Lung (tissue), 11 donors: ENCODE measurements at regions not wholly inside any gene's neighbourhood (a gene's known extent, or its start where the extent isn't known, plus 50 kb on each side); places are given as distances from the start of the nearest gene placed in this dataset.
A peak's percentile ranks its signal among the peaks of the same experiment; 100 is the strongest.

ENCODE experiments used
- ATAC-seq: fragments of 200-7000 bp; cut with Tn5 transposase; one replicate; pipeline ENCODE4 v1.9.1; 2020; ENCODE audit warnings: moderate number of reproducible peaks; ENCODE audit not compliant: insufficient read depth, low FRiP score
- DNase-seq, 3 donors: peaks; one replicate each; pipeline ENCODE4 v3.0.0-alpha.2; 2013 to 2017
- H3K27ac ChIP-seq, 2 donors: one replicate each; pipeline ENCODE4 v1.5.1; 2013; ENCODE audit warnings: mild to moderate bottlenecking in 2 of 2, moderate library complexity in 2 of 2, control low read depth in 1 of 2, inconsistent platforms in 1 of 2, low read depth in 1 of 2, low read length in 1 of 2
- H3K27me3 ChIP-seq, 3 donors: one replicate each; pipeline ENCODE4 v1.5.1; 2013; ENCODE audit warnings: low read length in 2 of 3; ENCODE audit not compliant: control insufficient read depth in 3 of 3, insufficient read depth in 3 of 3
- H3K36me3 ChIP-seq, 4 donors: one replicate each; pipeline ENCODE4 v1.5.1; 2013; ENCODE audit warnings: low read length in 4 of 4, mild to moderate bottlenecking in 1 of 4, moderate library complexity in 1 of 4; ENCODE audit not compliant: control insufficient read depth in 4 of 4, insufficient read depth in 4 of 4
- H3K4me1 ChIP-seq, 5 donors: one replicate each; pipeline ENCODE4 v1.5.1; 2013; ENCODE audit warnings: low read length in 5 of 5, mild to moderate bottlenecking in 2 of 5, moderate library complexity in 1 of 5; ENCODE audit not compliant: control insufficient read depth in 5 of 5, insufficient read depth in 5 of 5
- H3K4me3 ChIP-seq: one replicate; pipeline ENCODE4 v1.5.1; 2013; ENCODE audit warnings: mild to moderate bottlenecking, control low read depth, moderate library complexity
- H3K9ac ChIP-seq, 2 donors: one replicate each; pipeline ENCODE4 v1.5.1; 2013; ENCODE audit warnings: low read length in 2 of 2, control low read depth in 1 of 2; ENCODE audit not compliant: insufficient read depth in 1 of 2
- H3K9me3 ChIP-seq, 4 donors: one replicate each; pipeline ENCODE4 v1.5.1; 2013; ENCODE audit warnings: low read length in 3 of 4, mild to moderate bottlenecking in 1 of 4, moderate library complexity in 1 of 4; ENCODE audit not compliant: control insufficient read depth in 4 of 4, insufficient read depth in 3 of 4
- CTCF ChIP-seq: IDR thresholded peaks from 2 replicates; pipeline ENCODE4 v1.5.1; 2012; ENCODE audit warnings: mild to moderate bottlenecking; ENCODE audit errors: control extremely low read depth, extremely low read depth
- WGBS, 2 donors: extraction: QIAGEN DNeasy Blood & Tissue Kit; methylation state at CpG; one replicate each; pipeline ENCODE4 v1.1.7; 2013; 5-methylcytosine and 5-hydroxymethylcytosine counted together
- donor health status: control.
- donor health status: control.
- donor health status: Bipolar disorder and iron deficiency.
- donor health status: healthy.
- donor health status: DM: yes; HTN: yes; CAD: no.

GRCh38 chr13:99053636-99054233 lies 75.9 kb upstream of the DOCK9 start:
- no peaks in the 10 kb centered on the region for H3K36me3 ChIP-seq
- no peaks in the 10 kb centered on the region for H3K9me3 ChIP-seq
- peaks cover 0 to 17% (median 0%) of the 10 kb centered on the region in 5 donors for H3K4me1 ChIP-seq
- DNase-seq = peak in 1 of 3 donors; percentile 29
- no peak overlapping the region for H3K4me3 ChIP-seq
- H3K27me3 ChIP-seq = no peaks in the 10 kb centered on the region
- no peak for ATAC-seq
- WGBS, 2 donors = 52 to 55% methylated on average over 5 of the region's 5 CpGs
- H3K9ac ChIP-seq = no peak overlapping the region
- H3K27ac ChIP-seq = peak overlapping the region in 1 of 2 donors; percentile 33
- no peak for TF ChIP-seq CTCF

- 26 to 51% methylated on average over 10 of the region's 10 CpGs for WGBS, 2 donors
- no peaks in the 10 kb centered on the region for H3K9me3 ChIP-seq
- H3K27ac ChIP-seq = no peak overlapping the region
- H3K4me1 ChIP-seq = peaks cover 0 to 20% (median 0%) of the 10 kb centered on the region in 5 donors
- H3K4me3 ChIP-seq = no peak overlapping the region
- no peaks in the 10 kb centered on the region for H3K27me3 ChIP-seq
- no peak for TF ChIP-seq CTCF
- DNase-seq (no peak), ATAC-seq (no peak)
- no peaks in the 10 kb centered on the region for H3K36me3 ChIP-seq
- no peak overlapping the region for H3K9ac ChIP-seq
Observed at GRCh38 chr13:99055281-99055680, 77.4 kb upstream of the DOCK9 start.

- Histone ChIP-seq H3K27me3 (no peaks in the 10 kb centered on the region), H3K4me3 (no peak overlapping the region), H3K9me3 (no peaks in the 10 kb centered on the region), H3K9ac (no peak overlapping the region), H3K4me1 (peaks cover 0 to 20% (median 0%) of the 10 kb centered on the region in 5 donors), H3K36me3 (no peaks in the 10 kb centered on the region), H3K27ac (no peak overlapping the region)
- TF ChIP-seq CTCF = no peak
- 89 to 93% methylated on average over 1 of the region's 1 CpG for WGBS, 2 donors
- DNase-seq = no peak
- ATAC-seq = no peak
Observed at GRCh38 chr13:99055735-99056134, 77.9 kb upstream of the DOCK9 start.
